ENCODE measurements at regions not wholly inside any gene's neighbourhood (a gene's known extent, or its start where the extent isn't known, plus 50 kb on each side); places are given as distances from the start of the nearest gene placed in this dataset.

DNA sequence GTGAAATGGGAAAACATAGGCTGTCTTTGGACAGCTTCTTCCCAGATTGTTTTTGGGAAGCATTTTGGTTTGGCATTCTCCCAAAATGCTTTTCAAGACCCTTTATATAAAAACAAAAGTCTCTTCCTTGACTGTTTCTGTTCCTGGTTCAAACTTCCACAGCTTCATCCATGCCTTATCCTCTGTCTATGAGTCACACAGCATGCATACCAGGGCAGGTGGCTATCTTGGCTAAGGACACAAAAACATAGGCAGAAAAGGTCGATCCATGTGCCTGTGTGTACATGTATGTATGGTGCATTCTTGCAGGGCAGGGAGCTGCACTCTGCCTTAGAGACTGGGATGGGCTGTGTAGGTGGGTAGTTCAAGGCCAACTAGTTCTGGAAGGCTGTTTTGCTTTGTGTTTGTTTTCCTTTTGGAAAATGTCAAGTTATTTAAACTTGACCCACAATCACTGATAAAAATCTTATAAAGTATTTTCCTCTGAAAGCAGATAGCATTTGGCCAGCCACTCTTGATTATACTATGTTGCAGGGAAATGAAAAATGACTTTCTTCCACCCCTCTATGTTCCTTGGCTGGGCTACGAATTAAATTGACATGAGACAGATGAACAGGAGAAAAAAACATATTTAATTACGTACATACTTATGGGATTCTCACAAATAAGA lies 437.0 kb downstream of the SIPA1L2 start:
- TF ChIP-seq CTCF (IDR thresholded peaks at IDR 0.05) (no peak), POLR2A (IDR thresholded peaks at IDR 0.05) (no peak)

All from Peyer's patch (tissue), 4 donors.